ENCODE measurements at regions not wholly inside any gene's neighbourhood (a gene's known extent, or its start where the extent isn't known, plus 50 kb on each side); places are given as distances from the start of the nearest gene placed in this dataset.

DNA sequence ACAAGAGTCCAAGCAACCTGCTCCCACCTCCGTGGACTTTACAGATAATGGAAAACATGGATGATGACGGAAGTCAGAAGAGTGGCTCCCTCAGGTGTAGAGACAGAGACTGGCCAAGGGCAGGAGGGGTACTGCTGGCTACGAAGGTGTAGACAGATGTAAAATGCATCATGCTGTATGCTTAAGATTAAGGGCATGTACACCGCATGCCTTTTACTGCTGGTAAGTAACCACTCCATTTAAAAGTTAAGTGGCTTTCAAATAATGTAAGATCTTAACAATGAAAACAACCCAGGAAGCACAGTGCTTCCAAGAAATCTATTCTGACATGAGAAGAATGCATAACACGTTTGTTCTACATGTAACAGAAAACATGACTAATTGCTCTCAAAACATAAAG lies 76.9 kb upstream of the FAM9B start:
- Histone ChIP-seq H3K27me3 (ENCODE audit: insufficient read depth, poor library complexity, severe bottlenecking) (no peaks in the 10 kb centered on the region), H3K27ac (replicated peaks) (no peak overlapping the region), H3K4me3 (replicated peaks; ENCODE audit: insufficient read depth, low read length) (no peak overlapping the region)
- TF ChIP-seq, protein P1, sequence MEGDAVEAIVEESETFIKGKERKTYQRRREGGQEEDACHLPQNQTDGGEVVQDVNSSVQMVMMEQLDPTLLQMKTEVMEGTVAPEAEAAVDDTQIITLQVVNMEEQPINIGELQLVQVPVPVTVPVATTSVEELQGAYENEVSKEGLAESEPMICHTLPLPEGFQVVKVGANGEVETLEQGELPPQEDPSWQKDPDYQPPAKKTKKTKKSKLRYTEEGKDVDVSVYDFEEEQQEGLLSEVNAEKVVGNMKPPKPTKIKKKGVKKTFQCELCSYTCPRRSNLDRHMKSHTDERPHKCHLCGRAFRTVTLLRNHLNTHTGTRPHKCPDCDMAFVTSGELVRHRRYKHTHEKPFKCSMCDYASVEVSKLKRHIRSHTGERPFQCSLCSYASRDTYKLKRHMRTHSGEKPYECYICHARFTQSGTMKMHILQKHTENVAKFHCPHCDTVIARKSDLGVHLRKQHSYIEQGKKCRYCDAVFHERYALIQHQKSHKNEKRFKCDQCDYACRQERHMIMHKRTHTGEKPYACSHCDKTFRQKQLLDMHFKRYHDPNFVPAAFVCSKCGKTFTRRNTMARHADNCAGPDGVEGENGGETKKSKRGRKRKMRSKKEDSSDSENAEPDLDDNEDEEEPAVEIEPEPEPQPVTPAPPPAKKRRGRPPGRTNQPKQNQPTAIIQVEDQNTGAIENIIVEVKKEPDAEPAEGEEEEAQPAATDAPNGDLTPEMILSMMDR (IDR thresholded peaks at IDR 0.05; ENCODE audit: insufficient read depth, low read length) = no peak
- TF ChIP-seq REST (IDR thresholded peaks at IDR 0.05; ENCODE audit: insufficient replicate concordance, low read depth) (no peak), POLR2AphosphoS5 (IDR thresholded peaks at IDR 0.05; ENCODE audit: low read depth) (no peak), SPI1 (IDR thresholded peaks at IDR 0.05; ENCODE audit: borderline replicate concordance, low read depth) (no peak), GABPA (IDR thresholded peaks at IDR 0.05; ENCODE audit: low read depth) (no peak)
- no peak for DNase-seq (ENCODE audit: low read depth in 1 of 2, low spot score in 1 of 2)

- TF ChIP-seq SPI1 (IDR thresholded peaks at IDR 0.05; ENCODE audit: borderline replicate concordance, low read depth) = no peak
- TF ChIP-seq, protein P1 (IDR thresholded peaks at IDR 0.05; ENCODE audit: insufficient read depth, low read length) = no peak
- TF ChIP-seq REST (IDR thresholded peaks at IDR 0.05; ENCODE audit: insufficient replicate concordance, low read depth) = no peak
- no peak for TF ChIP-seq POLR2AphosphoS5 (IDR thresholded peaks at IDR 0.05; ENCODE audit: low read depth)
- no peak for TF ChIP-seq GABPA (IDR thresholded peaks at IDR 0.05; ENCODE audit: low read depth)
- no peak overlapping the region for H3K27ac ChIP-seq (replicated peaks)
- no peak for DNase-seq (ENCODE audit: low read depth in 1 of 2, low spot score in 1 of 2)
- H3K4me3 ChIP-seq (replicated peaks; ENCODE audit: insufficient read depth, low read length) = no peak overlapping the region
- H3K27me3 ChIP-seq (ENCODE audit: insufficient read depth, poor library complexity, severe bottlenecking) = no peaks in the 10 kb centered on the region
Observed at GRCh38 chrX:9114245-9114644, 80.3 kb upstream of the FAM9B start.

GRCh38 chrX:9117851-9118250 lies 83.9 kb upstream of the FAM9B start:
- no peak overlapping the region for H3K27ac ChIP-seq (replicated peaks)
- TF ChIP-seq, protein P1 (IDR thresholded peaks at IDR 0.05; ENCODE audit: insufficient read depth, low read length) = no peak
- TF ChIP-seq REST (IDR thresholded peaks at IDR 0.05; ENCODE audit: insufficient replicate concordance, low read depth) = no peak
- no peak overlapping the region for H3K4me3 ChIP-seq (replicated peaks; ENCODE audit: insufficient read depth, low read length)
- H3K27me3 ChIP-seq (ENCODE audit: insufficient read depth, poor library complexity, severe bottlenecking) = no peaks in the 10 kb centered on the region
- DNase-seq (ENCODE audit: low read depth in 1 of 2, low spot score in 1 of 2) = no peak
